Loucy (cell line): ENCODE measurements at regions not wholly inside any gene's neighbourhood (a gene's known extent, or its start where the extent isn't known, plus 50 kb on each side); places are given as distances from the start of the nearest gene placed in this dataset.

Source experiments
- H2AFZ ChIP-seq: fragments of 200-600 bp; sonication (generic); 2 replicates; pipeline ENCODE4 v1.6.0; 2016; ENCODE audit warnings: antibody characterized with exemption, mild to moderate bottlenecking, low read length, moderate library complexity
- H3F3A ChIP-seq: fragments of 200-600 bp; 2 replicates; pipeline ENCODE4 v1.6.0; 2016; ENCODE audit warnings: antibody characterized with exemption, low read depth, mild to moderate bottlenecking
- H3K27me3 ChIP-seq: fragments of 200-600 bp; sonication (generic); 2 replicates; pipeline ENCODE4 v1.6.1; 2014; ENCODE audit warnings: low read length, mild to moderate bottlenecking; ENCODE audit not compliant: insufficient read depth, poor library complexity, severe bottlenecking
- H3K36me3 ChIP-seq: fragments of 200-600 bp; sonication (generic); 2 replicates; pipeline ENCODE4 v1.6.1; 2016; ENCODE audit warnings: low read length; ENCODE audit not compliant: insufficient read depth
- H3K4me1 ChIP-seq: fragments of 200-600 bp; sonication (generic); 2 replicates; pipeline ENCODE4 v1.5.1; 2014; ENCODE audit warnings: low read length, mild to moderate bottlenecking; ENCODE audit not compliant: insufficient read depth, poor library complexity, severe bottlenecking
- H3K4me2 ChIP-seq: fragments of 200-600 bp; sonication (generic); 2 replicates; pipeline ENCODE4 v1.6.0; 2014; ENCODE audit warnings: antibody characterized with exemption, low read length, low read depth, mild to moderate bottlenecking; ENCODE audit not compliant: poor library complexity, severe bottlenecking
- H3K4me3 ChIP-seq: fragments of 200-600 bp; sonication (generic); 2 replicates; pipeline ENCODE4 v1.5.1; 2014; ENCODE audit warnings: low read length, mild to moderate bottlenecking, mixed read lengths; ENCODE audit not compliant: poor library complexity, severe bottlenecking
- H3K79me2 ChIP-seq: fragments of 200-600 bp; sonication (generic); 2 replicates; pipeline ENCODE4 v1.6.1; 2014; ENCODE audit warnings: low read length; ENCODE audit not compliant: insufficient read depth
- H3K9ac ChIP-seq: fragments of 200-600 bp; sonication (generic); 2 replicates; pipeline ENCODE4 v1.6.0; 2014; ENCODE audit warnings: mild to moderate bottlenecking, low read depth, low read length, moderate library complexity; ENCODE audit not compliant: poor library complexity, severe bottlenecking
- H3K9me2 ChIP-seq: fragments of 200-600 bp; sonication (generic); replicated peaks from 2 replicates; pipeline ENCODE4 v1.6.1; 2016; ENCODE audit warnings: low read depth, low read length, mixed read lengths
- H3K9me3 ChIP-seq: fragments of 200-600 bp; sonication (generic); 2 replicates; pipeline ENCODE4 v1.6.1; 2014; ENCODE audit warnings: mild to moderate bottlenecking, antibody characterized with exemption, low read length, low read depth; ENCODE audit not compliant: insufficient read depth
- H4K20me1 ChIP-seq: fragments of 200-600 bp; sonication (generic); 2 replicates; pipeline ENCODE4 v1.6.0; 2014; ENCODE audit warnings: antibody characterized with exemption, low read length, mild to moderate bottlenecking; ENCODE audit not compliant: insufficient read depth, poor library complexity, severe bottlenecking
- EZH2phosphoT487 ChIP-seq: fragments of 200-600 bp; IDR thresholded peaks from 2 replicates; pipeline ENCODE4 v1.6.1; 2018; ENCODE audit warnings: antibody characterized with exemption, mild to moderate bottlenecking, moderate library complexity, borderline replicate concordance
- TF ChIP-seq, protein P1 (sequence below): fragments of 200-600 bp; sonication (generic); conservative IDR thresholded peaks from 2 replicates; pipeline ENCODE4 v1.5.1; 2014; ENCODE audit warnings: mild to moderate bottlenecking, antibody characterized with exemption, low read length

DNA sequence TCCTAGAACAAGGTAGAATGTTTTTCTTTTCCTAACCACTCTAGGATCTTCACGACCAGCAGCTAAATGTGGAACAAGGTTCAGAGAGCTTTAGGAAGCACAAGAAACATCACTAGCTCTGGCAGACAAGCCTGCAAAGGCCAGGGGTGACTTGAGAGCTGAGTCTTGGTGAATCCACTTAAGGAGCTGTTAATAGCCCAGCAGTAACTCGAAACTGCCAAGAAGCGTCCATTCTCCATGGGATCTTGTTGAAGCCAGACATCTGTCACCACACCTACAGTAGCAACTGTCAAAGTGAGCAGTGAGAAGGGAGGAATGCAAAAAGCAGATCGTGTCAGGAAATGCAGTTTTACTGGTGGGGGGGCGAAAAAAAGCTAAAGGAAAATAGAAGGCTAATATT lies 87.2 kb downstream of the ATPSCKMT start:
- no peaks in the 10 kb centered on the region for H3F3A ChIP-seq
- no peak overlapping the region for H3K4me3 ChIP-seq
- no peaks in the 10 kb centered on the region for H3K36me3 ChIP-seq
- no peaks in the 10 kb centered on the region for H3K9me3 ChIP-seq
- H4K20me1 ChIP-seq: no peaks in the 10 kb centered on the region
- TF ChIP-seq EZH2phosphoT487: no peak
- TF ChIP-seq, protein P1, sequence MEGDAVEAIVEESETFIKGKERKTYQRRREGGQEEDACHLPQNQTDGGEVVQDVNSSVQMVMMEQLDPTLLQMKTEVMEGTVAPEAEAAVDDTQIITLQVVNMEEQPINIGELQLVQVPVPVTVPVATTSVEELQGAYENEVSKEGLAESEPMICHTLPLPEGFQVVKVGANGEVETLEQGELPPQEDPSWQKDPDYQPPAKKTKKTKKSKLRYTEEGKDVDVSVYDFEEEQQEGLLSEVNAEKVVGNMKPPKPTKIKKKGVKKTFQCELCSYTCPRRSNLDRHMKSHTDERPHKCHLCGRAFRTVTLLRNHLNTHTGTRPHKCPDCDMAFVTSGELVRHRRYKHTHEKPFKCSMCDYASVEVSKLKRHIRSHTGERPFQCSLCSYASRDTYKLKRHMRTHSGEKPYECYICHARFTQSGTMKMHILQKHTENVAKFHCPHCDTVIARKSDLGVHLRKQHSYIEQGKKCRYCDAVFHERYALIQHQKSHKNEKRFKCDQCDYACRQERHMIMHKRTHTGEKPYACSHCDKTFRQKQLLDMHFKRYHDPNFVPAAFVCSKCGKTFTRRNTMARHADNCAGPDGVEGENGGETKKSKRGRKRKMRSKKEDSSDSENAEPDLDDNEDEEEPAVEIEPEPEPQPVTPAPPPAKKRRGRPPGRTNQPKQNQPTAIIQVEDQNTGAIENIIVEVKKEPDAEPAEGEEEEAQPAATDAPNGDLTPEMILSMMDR: no peak
- H3K4me2 ChIP-seq: no peak overlapping the region
- H3K9me2 ChIP-seq: no peaks in the 10 kb centered on the region
- H3K27me3 ChIP-seq: no peaks in the 10 kb centered on the region
- H3K4me1 ChIP-seq: no peaks in the 10 kb centered on the region
- H3K79me2 ChIP-seq: no peaks in the 10 kb centered on the region
- H3K9ac ChIP-seq: no peak overlapping the region
- H2AFZ ChIP-seq: no peak overlapping the region

DNA sequence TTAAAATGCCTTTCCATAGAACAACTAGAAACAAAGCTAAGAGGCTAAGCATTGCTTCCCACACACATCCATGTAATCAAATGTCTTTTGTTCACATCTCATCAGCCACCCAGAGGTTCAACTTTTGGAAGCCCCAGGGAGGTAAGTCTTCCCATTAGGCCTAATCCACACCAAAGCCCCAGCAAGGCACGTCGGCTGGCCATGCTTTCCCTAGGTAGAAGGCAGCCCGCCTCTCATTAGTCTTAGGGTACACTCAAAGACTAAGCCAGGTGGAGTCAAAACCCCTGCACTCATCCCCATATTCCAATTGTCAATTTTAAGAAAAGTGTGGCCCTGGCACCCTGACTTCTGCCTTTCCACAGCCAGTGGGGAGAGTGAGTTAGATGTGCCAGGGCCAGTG lies 87.9 kb downstream of the ATPSCKMT start:
- no peaks in the 10 kb centered on the region for H3F3A ChIP-seq
- no peaks in the 10 kb centered on the region for H3K79me2 ChIP-seq

DNA sequence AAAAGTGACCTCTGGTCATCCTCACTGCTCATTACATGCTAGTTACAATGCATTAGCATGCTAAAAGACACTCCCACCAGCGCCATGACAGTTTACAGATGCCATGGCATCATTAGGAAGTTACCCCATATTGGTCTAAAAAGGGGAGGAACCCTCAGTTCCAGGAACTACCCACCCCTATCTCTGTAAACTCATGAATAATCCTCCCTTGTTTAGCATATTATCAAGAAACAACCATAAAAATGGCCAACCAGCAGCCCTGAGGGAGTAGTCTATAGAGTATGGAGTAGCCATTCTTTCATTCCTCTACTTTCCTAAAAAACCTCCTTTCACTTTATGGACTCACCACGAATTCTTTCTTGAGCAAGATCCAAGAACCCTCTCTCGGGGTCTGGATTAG lies 89.4 kb downstream of the ATPSCKMT start:
- Histone ChIP-seq H4K20me1 (no peaks in the 10 kb centered on the region), H3K27me3 (no peaks in the 10 kb centered on the region), H3F3A (no peaks in the 10 kb centered on the region), H3K9me3 (no peaks in the 10 kb centered on the region), H3K4me2 (no peak overlapping the region), H3K9ac (no peak overlapping the region), H3K4me1 (no peaks in the 10 kb centered on the region), H3K4me3 (no peak overlapping the region), H3K36me3 (no peaks in the 10 kb centered on the region), H2AFZ (no peak overlapping the region), H3K79me2 (no peaks in the 10 kb centered on the region), H3K9me2 (no peaks in the 10 kb centered on the region)
- TF ChIP-seq, protein P1: no peak
- TF ChIP-seq EZH2phosphoT487: no peak

More for the DNA sequence above, 87.9 kb downstream of the ATPSCKMT start:
- Histone ChIP-seq H3K4me3 (no peak overlapping the region), H3K36me3 (no peaks in the 10 kb centered on the region), H4K20me1 (no peaks in the 10 kb centered on the region), H3K4me2 (no peak overlapping the region), H3K4me1 (no peaks in the 10 kb centered on the region), H2AFZ (no peak overlapping the region), H3K9me3 (no peaks in the 10 kb centered on the region), H3K9ac (no peak overlapping the region), H3K27me3 (no peaks in the 10 kb centered on the region), H3K9me2 (no peaks in the 10 kb centered on the region)
- TF ChIP-seq EZH2phosphoT487: no peak
- TF ChIP-seq, protein P1: no peak
